ENCODE measurements at regions not wholly inside any gene's neighbourhood (a gene's known extent, or its start where the extent isn't known, plus 50 kb on each side); places are given as distances from the start of the nearest gene placed in this dataset.

DNA sequence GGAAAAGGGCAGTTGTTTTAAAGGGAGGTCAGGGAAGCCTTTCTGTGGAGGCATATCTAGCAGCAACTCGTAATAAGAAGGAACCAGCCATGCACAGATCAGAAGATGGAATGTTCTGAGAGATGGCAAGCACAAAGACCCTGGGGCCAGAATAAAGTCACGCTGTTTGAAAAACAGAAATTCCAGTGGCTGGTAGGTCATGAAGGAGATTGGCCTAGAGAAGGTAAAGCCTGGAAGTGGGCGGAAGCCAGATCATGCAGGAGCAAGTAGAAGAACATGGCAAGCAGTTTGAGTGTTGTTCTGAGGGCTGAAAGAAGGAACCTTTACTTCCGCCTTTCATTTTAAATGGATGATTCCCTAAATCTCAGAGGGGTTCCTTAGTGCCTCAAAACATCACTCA is 208.1 kb upstream of the PPP2R3A start:
- no peak for DNase-seq (ENCODE audit: low spot score)
- no peaks in the 10 kb centered on the region for H3K4me1 Mint-ChIP-seq (ENCODE audit: low read depth)
- H3K4me3 Mint-ChIP-seq: no peak overlapping the region
- intact Hi-C loops (cut with micrococcal nuclease): no loop called here
- H3K9me3 Mint-ChIP-seq: no peaks in the 10 kb centered on the region
- no peaks in the 10 kb centered on the region for H3K27me3 Mint-ChIP-seq (ENCODE audit: insufficient read depth)
- no peak overlapping the region for H3K27ac Mint-ChIP-seq
- no peaks in the 10 kb centered on the region for H3K36me3 Mint-ChIP-seq (ENCODE audit: low read depth)

DNA sequence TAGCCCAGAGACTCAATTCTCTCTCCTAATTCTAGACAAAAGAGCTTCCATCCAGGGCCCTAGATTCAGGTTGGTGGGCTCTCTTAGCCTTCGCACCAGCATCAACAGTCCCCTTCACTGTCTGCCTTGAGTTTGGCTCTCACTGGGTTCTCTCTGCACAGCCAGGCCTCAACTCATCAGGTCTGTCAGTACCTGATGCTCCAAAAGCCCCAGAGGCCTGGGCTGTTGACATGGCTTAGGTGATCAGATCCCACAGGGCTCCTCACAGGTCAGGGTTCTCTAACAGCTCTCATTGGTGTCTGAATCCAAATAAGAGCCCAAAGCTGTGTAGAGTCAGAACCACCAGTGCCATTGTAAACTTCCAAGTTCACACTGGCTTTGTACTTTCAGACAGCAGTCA is 206.6 kb upstream of the PPP2R3A start:
- Mint-ChIP-seq H3K9me3 (no peaks in the 10 kb centered on the region), H3K27ac (no peak overlapping the region), H3K4me3 (no peak overlapping the region), H3K4me1 (ENCODE audit: low read depth) (no peaks in the 10 kb centered on the region), H3K36me3 (ENCODE audit: low read depth) (no peaks in the 10 kb centered on the region), H3K27me3 (ENCODE audit: insufficient read depth) (no peaks in the 10 kb centered on the region)
- intact Hi-C loops (cut with micrococcal nuclease): no loop called here
- no peak for DNase-seq (ENCODE audit: low spot score)

GRCh38 chr3:135759651-135760050 is 205.9 kb upstream of the PPP2R3A start:
- Mint-ChIP-seq H3K4me1 (ENCODE audit: low read depth) (no peaks in the 10 kb centered on the region), H3K4me3 (no peak overlapping the region), H3K36me3 (ENCODE audit: low read depth) (no peaks in the 10 kb centered on the region), H3K9me3 (peaks cover 2% of the 10 kb centered on the region), H3K27ac (no peak overlapping the region), H3K27me3 (ENCODE audit: insufficient read depth) (no peaks in the 10 kb centered on the region)
- DNase-seq (ENCODE audit: low spot score): no peak
- intact Hi-C loops (cut with micrococcal nuclease): no loop called here

- Mint-ChIP-seq H3K36me3 (ENCODE audit: low read depth) (no peaks in the 10 kb centered on the region), H3K9me3 (peaks cover 5% of the 10 kb centered on the region), H3K27ac (no peak overlapping the region), H3K27me3 (ENCODE audit: insufficient read depth) (no peaks in the 10 kb centered on the region), H3K4me1 (ENCODE audit: low read depth) (no peaks in the 10 kb centered on the region), H3K4me3 (no peak overlapping the region)
- intact Hi-C loops (cut with micrococcal nuclease): no loop called here
- DNase-seq (ENCODE audit: low spot score): no peak
Observed at GRCh38 chr3:135760581-135760980, 204.9 kb upstream of the PPP2R3A start.

DNA sequence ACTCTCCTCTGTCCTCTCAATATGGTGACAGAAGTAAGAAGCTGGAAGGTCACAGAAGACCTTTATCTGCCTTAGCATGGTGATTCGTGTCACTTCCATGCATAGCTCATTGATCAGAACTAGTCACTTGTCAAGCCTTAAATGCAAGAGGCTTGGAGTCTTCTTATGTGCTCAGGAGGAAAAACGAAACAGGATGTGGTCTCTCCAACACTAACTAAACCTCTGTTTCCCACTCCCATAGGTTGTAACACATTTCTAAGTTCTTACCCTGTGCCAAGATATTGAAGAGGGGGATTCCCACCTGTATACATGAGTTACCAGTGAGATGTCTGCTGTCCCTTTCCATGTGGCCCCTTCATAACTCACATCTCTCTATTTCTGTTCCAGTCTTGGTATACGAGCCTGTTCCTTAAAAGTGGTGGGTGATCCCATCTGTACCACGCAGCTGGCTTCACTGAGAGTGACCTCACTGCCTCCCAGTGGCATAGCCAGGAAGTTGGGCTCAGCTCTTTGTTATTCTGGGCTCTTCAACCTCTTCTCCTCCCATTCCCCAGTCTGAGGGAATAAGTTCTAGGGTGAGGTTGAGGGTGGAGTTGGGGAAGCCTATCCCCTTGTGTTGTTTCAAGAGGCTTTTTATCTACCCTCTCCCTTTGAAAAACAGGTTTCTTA is 203.2 kb upstream of the PPP2R3A start:
- Mint-ChIP-seq H3K36me3 (ENCODE audit: low read depth) (no peaks in the 10 kb centered on the region), H3K4me1 (ENCODE audit: low read depth) (no peaks in the 10 kb centered on the region), H3K27ac (no peak overlapping the region), H3K4me3 (no peak overlapping the region), H3K9me3 (peaks cover 5% of the 10 kb centered on the region), H3K27me3 (ENCODE audit: insufficient read depth) (no peaks in the 10 kb centered on the region)
- intact Hi-C loops (cut with micrococcal nuclease): no loop called here
- DNase-seq (ENCODE audit: low spot score): no peak

DNA sequence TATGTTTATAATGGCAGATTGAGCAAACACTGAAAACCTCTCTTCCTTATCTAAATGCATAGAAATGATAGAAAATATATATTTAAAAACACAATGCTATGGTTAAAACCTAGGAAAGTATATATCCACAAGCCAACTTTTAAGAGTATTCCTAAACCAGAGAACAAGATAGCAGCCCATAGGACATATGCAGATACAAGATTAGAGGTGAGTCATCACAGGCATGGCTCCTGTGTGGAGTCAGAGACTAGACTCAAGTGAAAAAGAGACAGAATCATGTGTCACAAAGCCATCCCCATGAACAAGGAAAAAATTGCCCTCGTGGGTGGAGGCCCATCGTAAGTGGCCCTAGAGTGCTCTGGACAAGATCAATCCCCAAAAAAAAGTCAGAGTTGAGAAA is 199.4 kb upstream of the PPP2R3A start:
- H3K4me3 Mint-ChIP-seq: no peak overlapping the region
- peaks cover 5% of the 10 kb centered on the region for H3K9me3 Mint-ChIP-seq
- intact Hi-C loops (cut with micrococcal nuclease): no loop called here
- H3K27ac Mint-ChIP-seq: no peak overlapping the region
- H3K36me3 Mint-ChIP-seq (ENCODE audit: low read depth): no peaks in the 10 kb centered on the region
- no peak for DNase-seq (ENCODE audit: low spot score)
- H3K27me3 Mint-ChIP-seq (ENCODE audit: insufficient read depth): no peaks in the 10 kb centered on the region
- no peaks in the 10 kb centered on the region for H3K4me1 Mint-ChIP-seq (ENCODE audit: low read depth)

DNA sequence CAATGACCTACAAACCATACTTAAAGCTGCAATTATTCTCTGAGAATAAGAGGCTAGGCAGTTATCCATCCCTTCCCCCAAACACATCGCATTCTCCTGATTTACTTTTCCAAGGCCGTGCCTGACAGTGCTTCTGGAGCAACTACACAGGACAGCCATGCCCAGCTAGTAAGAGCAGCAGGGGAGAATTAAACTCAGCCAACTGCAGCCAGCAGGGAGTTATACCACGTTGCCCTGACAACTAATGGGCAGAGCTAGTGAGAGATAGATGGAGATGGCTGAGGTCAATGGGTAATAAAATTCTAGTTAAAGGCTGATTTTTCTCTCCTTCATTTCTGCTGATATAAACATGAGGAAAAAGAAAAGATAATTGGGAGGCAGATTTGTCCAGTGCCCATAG is 193.8 kb upstream of the PPP2R3A start:
- Mint-ChIP-seq H3K4me1 (ENCODE audit: low read depth) (no peaks in the 10 kb centered on the region), H3K9me3 (no peaks in the 10 kb centered on the region), H3K4me3 (no peak overlapping the region), H3K36me3 (ENCODE audit: low read depth) (no peaks in the 10 kb centered on the region), H3K27me3 (ENCODE audit: insufficient read depth) (no peaks in the 10 kb centered on the region), H3K27ac (no peak overlapping the region)
- intact Hi-C loops (cut with micrococcal nuclease): no loop called here
- no peak for DNase-seq (ENCODE audit: low spot score)

DNA sequence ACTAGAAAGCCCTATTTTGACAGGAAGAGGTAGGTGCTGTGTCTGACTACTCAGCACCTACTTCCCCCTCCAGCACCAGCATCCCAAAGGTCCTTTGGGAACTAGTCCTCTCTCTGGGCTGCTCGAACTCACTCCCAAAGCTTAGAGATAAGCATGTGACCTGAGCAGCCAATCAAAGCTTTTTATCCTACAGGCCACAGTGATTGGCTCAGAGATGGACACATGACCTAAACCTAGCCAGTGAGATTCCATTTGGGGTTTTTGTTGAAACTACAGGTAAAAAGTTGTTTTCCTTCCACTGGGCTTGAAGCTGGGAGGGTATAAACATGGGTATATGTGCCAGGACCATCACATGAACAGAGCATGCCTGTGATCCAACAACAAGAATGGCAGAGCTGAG is 186.5 kb upstream of the PPP2R3A start:
- no peak for DNase-seq (ENCODE audit: low spot score)
- intact Hi-C loops (cut with micrococcal nuclease): no loop called here
- no peaks in the 10 kb centered on the region for H3K36me3 Mint-ChIP-seq (ENCODE audit: low read depth)
- H3K9me3 Mint-ChIP-seq: no peaks in the 10 kb centered on the region
- peaks cover 4% of the 10 kb centered on the region for H3K27me3 Mint-ChIP-seq (ENCODE audit: insufficient read depth)
- no peak overlapping the region for H3K4me3 Mint-ChIP-seq
- no peaks in the 10 kb centered on the region for H3K4me1 Mint-ChIP-seq (ENCODE audit: low read depth)
- no peak overlapping the region for H3K27ac Mint-ChIP-seq

- Mint-ChIP-seq H3K36me3 (ENCODE audit: low read depth) (no peaks in the 10 kb centered on the region), H3K27ac (no peak overlapping the region), H3K4me1 (ENCODE audit: low read depth) (no peaks in the 10 kb centered on the region), H3K4me3 (no peak overlapping the region), H3K27me3 (ENCODE audit: insufficient read depth) (peaks cover 4% of the 10 kb centered on the region), H3K9me3 (no peaks in the 10 kb centered on the region)
- no peak for DNase-seq (ENCODE audit: low spot score)
- intact Hi-C loops (cut with micrococcal nuclease): no loop called here
Observed at GRCh38 chr3:135779590-135780235, 185.8 kb upstream of the PPP2R3A start.

GRCh38 chr3:135781026-135781815 is 184.3 kb upstream of the PPP2R3A start:
- Mint-ChIP-seq H3K27ac (no peak overlapping the region), H3K36me3 (ENCODE audit: low read depth) (no peaks in the 10 kb centered on the region), H3K4me1 (ENCODE audit: low read depth) (no peaks in the 10 kb centered on the region), H3K9me3 (no peaks in the 10 kb centered on the region), H3K4me3 (no peak overlapping the region), H3K27me3 (ENCODE audit: insufficient read depth) (peaks cover 4% of the 10 kb centered on the region)
- intact Hi-C loops (cut with micrococcal nuclease): no loop called here
- no peak for DNase-seq (ENCODE audit: low spot score)

GRCh38 chr3:135784557-135784956 is 181.0 kb upstream of the PPP2R3A start:
- DNase-seq (ENCODE audit: low spot score): no peak
- peaks cover 2% of the 10 kb centered on the region for H3K27me3 Mint-ChIP-seq (ENCODE audit: insufficient read depth)
- no peak overlapping the region for H3K4me3 Mint-ChIP-seq
- no peaks in the 10 kb centered on the region for H3K4me1 Mint-ChIP-seq (ENCODE audit: low read depth)
- H3K36me3 Mint-ChIP-seq (ENCODE audit: low read depth): no peaks in the 10 kb centered on the region
- intact Hi-C loops (cut with micrococcal nuclease): no loop called here
- H3K27ac Mint-ChIP-seq: no peak overlapping the region
- no peaks in the 10 kb centered on the region for H3K9me3 Mint-ChIP-seq

- Mint-ChIP-seq H3K4me1 (ENCODE audit: low read depth) (no peaks in the 10 kb centered on the region), H3K27ac (no peak overlapping the region), H3K9me3 (peaks cover 4% of the 10 kb centered on the region), H3K27me3 (ENCODE audit: insufficient read depth) (no peaks in the 10 kb centered on the region), H3K36me3 (ENCODE audit: low read depth) (no peaks in the 10 kb centered on the region), H3K4me3 (no peak overlapping the region)
- intact Hi-C loops (cut with micrococcal nuclease): no loop called here
- DNase-seq (ENCODE audit: low spot score): no peak
Observed at GRCh38 chr3:135788146-135788545, 177.4 kb upstream of the PPP2R3A start.

GRCh38 chr3:135788978-135789377 is 176.6 kb upstream of the PPP2R3A start:
- Mint-ChIP-seq H3K4me1 (ENCODE audit: low read depth) (no peaks in the 10 kb centered on the region), H3K27me3 (ENCODE audit: insufficient read depth) (no peaks in the 10 kb centered on the region), H3K9me3 (peaks cover 4% of the 10 kb centered on the region), H3K36me3 (ENCODE audit: low read depth) (no peaks in the 10 kb centered on the region), H3K27ac (no peak overlapping the region), H3K4me3 (no peak overlapping the region)
- no peak for DNase-seq (ENCODE audit: low spot score)
- intact Hi-C loops (cut with micrococcal nuclease): no loop called here
